ENCODE measurements at regions not wholly inside any gene's neighbourhood (a gene's known extent, or its start where the extent isn't known, plus 50 kb on each side); places are given as distances from the start of the nearest gene placed in this dataset.
"Not testable (repeated sequence)": the region's sequence is repeated elsewhere in the genome, so short reads cannot be mapped to it uniquely, and the experiment has no call there.

DNA sequence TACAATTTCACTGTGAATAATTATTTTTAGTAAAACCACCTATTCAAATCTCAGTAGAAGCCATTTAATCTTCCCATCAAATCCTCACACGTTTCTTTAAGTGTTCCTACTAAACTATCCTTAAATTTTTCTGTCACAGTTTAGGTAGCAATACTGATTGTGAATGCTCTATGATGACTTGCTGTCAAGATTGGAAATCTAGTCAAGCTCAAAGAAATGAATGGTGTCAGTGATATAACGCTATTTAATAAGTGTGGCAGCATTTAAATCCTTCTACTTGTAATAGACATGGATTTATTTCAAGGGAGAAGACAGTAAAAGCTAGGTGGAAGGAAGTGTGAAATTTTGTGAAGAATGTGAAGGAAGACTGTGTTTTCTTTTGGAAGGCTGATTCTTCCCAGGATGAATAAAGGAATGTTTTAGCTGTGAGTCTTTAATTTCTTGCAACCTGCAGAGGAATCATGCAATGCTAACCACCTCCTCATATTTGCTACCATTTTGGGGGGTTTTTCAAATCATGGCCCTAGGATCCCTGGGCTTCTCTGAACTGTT is 936.7 kb upstream of the NEGR1 start:
- DNase-seq (ENCODE audit: low spot score): no peak

- no peak for DNase-seq (ENCODE audit: low spot score)
Observed at GRCh38 chr1:73205294-73205973, 923.1 kb upstream of the NEGR1 start.

DNA sequence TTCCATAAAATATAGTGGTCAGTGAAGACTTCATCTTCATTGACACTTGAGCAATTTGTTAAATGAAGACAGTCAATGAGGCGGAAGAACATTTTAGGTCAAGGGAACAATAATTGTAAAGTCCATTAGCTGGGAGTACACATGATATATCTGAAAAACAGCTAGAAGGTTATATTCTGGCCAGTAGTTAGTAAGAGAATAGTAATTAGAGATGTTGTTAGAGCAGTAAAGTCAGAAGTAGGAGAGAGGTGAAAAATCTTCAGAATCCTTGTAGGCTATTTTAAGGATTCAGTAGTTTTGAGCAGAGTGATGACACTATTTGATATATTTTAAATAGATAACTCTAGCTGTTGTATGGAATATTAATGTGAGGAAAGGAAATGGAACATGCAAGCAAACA is 915.6 kb upstream of the NEGR1 start:
- DNase-seq (ENCODE audit: low spot score): no peak

- DNase-seq (ENCODE audit: low spot score): no peak
Observed at GRCh38 chr1:73194965-73195364, 912.6 kb upstream of the NEGR1 start.

DNA sequence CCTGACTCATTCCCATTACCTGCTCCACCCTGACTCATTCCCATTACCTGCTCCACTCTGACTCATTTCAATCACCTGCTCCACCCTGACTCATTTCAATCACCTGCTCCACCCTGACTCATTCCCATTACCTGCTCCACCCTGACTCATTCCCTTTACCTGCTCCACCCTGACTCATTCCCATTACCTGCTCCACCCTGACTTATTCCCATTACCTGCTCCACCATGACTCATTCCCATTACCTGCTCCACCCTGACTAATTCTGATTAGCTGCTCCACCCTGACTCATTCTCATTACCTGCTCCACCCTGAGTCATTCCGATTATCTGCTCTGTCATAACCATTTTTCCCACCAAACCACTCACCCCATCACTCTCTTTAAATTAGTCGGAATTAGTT is 901.2 kb upstream of the NEGR1 start:
- not testable (repeated sequence) for DNase-seq (ENCODE audit: low spot score)

DNA sequence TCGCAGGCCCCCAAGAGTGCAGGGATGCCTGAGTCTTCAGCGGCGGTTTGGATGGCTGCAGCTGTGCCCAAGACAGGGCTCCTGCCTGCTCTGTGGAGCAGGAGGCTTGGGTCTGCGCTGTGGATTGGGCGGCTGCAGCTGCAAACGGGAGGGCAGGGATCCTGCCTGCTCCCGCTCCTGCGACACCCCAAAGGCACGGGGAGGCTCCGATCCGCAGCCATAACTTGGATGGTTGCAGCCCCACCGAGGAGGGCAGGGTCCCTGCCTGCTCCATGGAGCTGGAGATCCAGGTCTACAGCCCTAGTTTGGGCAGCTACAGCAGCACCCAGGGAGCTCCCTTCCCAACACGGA is 898.8 kb upstream of the NEGR1 start:
- no peak for DNase-seq (ENCODE audit: low spot score)

GRCh38 chr1:73180397-73181189 is 898.3 kb upstream of the NEGR1 start:
- no peak for DNase-seq (ENCODE audit: low spot score)

- no peak for DNase-seq (ENCODE audit: low spot score)
Observed at GRCh38 chr1:73176902-73177301, 894.6 kb upstream of the NEGR1 start.

DNA sequence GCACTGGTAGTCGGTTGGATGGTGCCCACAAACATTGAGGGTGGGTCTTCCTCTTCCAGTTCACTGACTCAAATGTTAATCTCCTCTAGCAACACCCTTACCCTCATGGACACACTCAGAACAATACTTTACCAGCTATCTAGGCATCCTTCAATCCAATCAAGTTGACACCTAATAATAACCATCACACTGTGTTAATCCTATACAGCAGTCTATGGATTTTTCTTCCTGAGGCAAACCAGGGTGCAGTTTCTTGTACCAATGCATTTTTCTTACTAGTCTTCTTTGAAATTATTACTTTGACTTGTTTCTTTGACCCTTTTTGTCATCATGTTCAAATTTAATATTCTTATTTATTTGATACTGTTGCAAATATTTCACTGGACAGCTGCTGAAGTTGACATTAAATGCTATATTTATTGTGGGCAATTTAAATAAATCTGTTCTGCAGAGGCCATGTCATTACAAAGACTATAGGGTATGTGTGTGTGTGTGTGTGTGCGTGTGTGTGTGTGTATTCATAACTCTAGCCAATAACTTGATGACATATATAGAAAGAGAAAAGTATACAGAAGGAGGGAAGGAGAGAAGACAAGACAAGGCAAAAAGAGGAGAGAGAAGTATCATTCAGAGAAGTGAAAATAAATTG is 884.8 kb upstream of the NEGR1 start:
- no peak for DNase-seq (ENCODE audit: low spot score)

- DNase-seq (ENCODE audit: low spot score): no peak
Observed at GRCh38 chr1:73162564-73162963, 880.2 kb upstream of the NEGR1 start.

- DNase-seq (ENCODE audit: low spot score): no peak
Observed at GRCh38 chr1:73161418-73161817, 879.1 kb upstream of the NEGR1 start.

DNA sequence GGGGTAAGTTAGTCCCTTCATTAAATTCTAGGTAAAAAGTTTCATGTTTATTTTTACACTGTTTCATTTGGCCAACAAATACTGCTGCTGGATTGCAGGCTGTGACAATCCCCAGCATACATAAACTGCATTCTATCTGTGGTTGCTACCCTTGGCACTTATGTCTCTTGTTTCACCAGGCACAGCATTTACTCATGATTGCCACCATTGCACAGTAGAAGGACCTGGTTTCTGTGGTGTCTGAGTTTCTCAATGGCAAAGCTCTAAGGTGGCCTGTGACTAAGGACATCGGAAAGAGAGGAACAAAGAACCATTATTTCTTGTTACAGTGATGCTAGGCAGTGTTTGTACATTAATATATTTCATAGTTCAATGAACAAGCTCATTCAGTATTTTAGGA is 878.4 kb upstream of the NEGR1 start:
- no peak for DNase-seq (ENCODE audit: low spot score)

DNA sequence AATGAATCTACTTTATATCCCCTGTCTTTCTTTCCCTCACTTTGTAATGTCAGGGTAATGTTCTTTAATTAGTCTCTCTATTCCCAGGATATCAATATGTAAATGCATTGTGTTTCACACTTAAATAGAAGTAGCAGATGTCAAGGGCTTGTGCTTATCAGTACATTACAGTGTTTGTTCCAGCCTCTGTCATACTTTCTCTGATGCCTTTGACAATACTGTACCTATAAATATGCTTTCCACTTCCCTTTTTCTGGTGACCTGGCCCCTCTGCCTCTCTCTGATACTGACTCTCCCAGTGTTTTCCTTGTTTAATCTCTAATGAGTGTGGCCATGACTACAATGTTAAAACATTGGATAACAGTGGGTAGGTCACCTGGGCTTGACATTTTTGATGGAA is 862.0 kb upstream of the NEGR1 start:
- DNase-seq (ENCODE audit: low spot score): no peak

GRCh38 chr1:73136975-73137374 is 854.6 kb upstream of the NEGR1 start:
- no peak for DNase-seq (ENCODE audit: low spot score)

GRCh38 chr1:73106931-73107330 is 824.6 kb upstream of the NEGR1 start:
- DNase-seq (ENCODE audit: low spot score): no peak

- no peak for DNase-seq (ENCODE audit: low spot score)
Observed at GRCh38 chr1:73105755-73106154, 823.4 kb upstream of the NEGR1 start.

GRCh38 chr1:73104749-73105148 is 822.4 kb upstream of the NEGR1 start:
- DNase-seq (ENCODE audit: low spot score): no peak

- DNase-seq (ENCODE audit: low spot score): no peak
Observed at GRCh38 chr1:73100216-73100615, 817.9 kb upstream of the NEGR1 start.

GRCh38 chr1:73097917-73098316 is 815.6 kb upstream of the NEGR1 start:
- DNase-seq (ENCODE audit: low spot score): no peak

- DNase-seq (ENCODE audit: low spot score): no peak
Observed at GRCh38 chr1:73096841-73097240, 814.5 kb upstream of the NEGR1 start.

- no peak for DNase-seq (ENCODE audit: low spot score)
Observed at GRCh38 chr1:73092383-73092782, 810.0 kb upstream of the NEGR1 start.

GRCh38 chr1:73066866-73067265 is 784.5 kb upstream of the NEGR1 start:
- DNase-seq (ENCODE audit: low spot score): no peak

Measured in kidney capillary endothelial cell (primary cell).